DND-41 (cell line): ENCODE measurements at regions not wholly inside any gene's neighbourhood (a gene's known extent, or its start where the extent isn't known, plus 50 kb on each side); places are given as distances from the start of the nearest gene placed in this dataset.

Source experiments
- ATAC-seq: fragments of 200-7000 bp; cut with Tn5 transposase; 3 replicates; pipeline ENCODE4 v1.9.1; 2021; ENCODE audit warnings: low read depth; ENCODE audit not compliant: insufficient read depth
- DNase-seq: peaks from one replicate; pipeline ENCODE4 v3.0.0-alpha.2; 2020
- H2AFZ ChIP-seq: 2 replicates; pipeline ENCODE4 v1.6.0; 2012; ENCODE audit warnings: low read depth, low read length
- H3K27ac ChIP-seq: 2 replicates; pipeline ENCODE4 v1.5.1; 2012; ENCODE audit warnings: low read length, inconsistent platforms
- H3K27me3 ChIP-seq: fragments of 200-600 bp; sonication (generic); 2 replicates; pipeline ENCODE4 v1.6.0; 2012; ENCODE audit warnings: low read length, mild to moderate bottlenecking, inconsistent platforms; ENCODE audit not compliant: insufficient read depth, poor library complexity
- H3K36me3 ChIP-seq: 2 replicates; pipeline ENCODE4 v1.5.1; 2012; ENCODE audit warnings: low read length, inconsistent platforms; ENCODE audit not compliant: insufficient read depth
- H3K4me1 ChIP-seq: 2 replicates; pipeline ENCODE4 v1.5.1; 2012; ENCODE audit warnings: mild to moderate bottlenecking, low read length; ENCODE audit not compliant: insufficient read depth
- H3K4me2 ChIP-seq: 2 replicates; pipeline ENCODE4 v1.6.0; 2012; ENCODE audit warnings: mild to moderate bottlenecking, moderate library complexity, low read length, inconsistent platforms; ENCODE audit not compliant: insufficient read depth
- H3K4me3 ChIP-seq, 2 experiments: fragments of 200-600 bp in 1 of 2; shearing (Covaris generic) in 1 of 2; 2 replicates each; pipeline ENCODE4 v1.5.1; 2012 to 2016; ENCODE audit warnings: inconsistent platforms in 2 of 2, low read length in 2 of 2, mild to moderate bottlenecking in 2 of 2, low read depth in 1 of 2, moderate library complexity in 1 of 2
- H3K79me2 ChIP-seq: 2 replicates; pipeline ENCODE4 v1.6.0; 2012; ENCODE audit warnings: low read length, inconsistent platforms; ENCODE audit not compliant: insufficient read depth
- H3K9ac ChIP-seq: 2 replicates; pipeline ENCODE4 v1.6.0; 2012; ENCODE audit warnings: low read depth, mild to moderate bottlenecking, inconsistent platforms, low read length, moderate library complexity
- H3K9me3 ChIP-seq: 2 replicates; pipeline ENCODE4 v1.5.1; 2012; ENCODE audit warnings: low read length, moderate library complexity, mild to moderate bottlenecking, inconsistent platforms; ENCODE audit not compliant: insufficient read depth, severe bottlenecking
- H4K20me1 ChIP-seq: 2 replicates; pipeline ENCODE4 v1.6.0; 2012; ENCODE audit warnings: low read length; ENCODE audit not compliant: insufficient read depth
- CTCF ChIP-seq: IDR thresholded peaks from 2 replicates; pipeline ENCODE4 v1.5.1; 2012; ENCODE audit warnings: borderline replicate concordance, low read length, moderate library complexity, mild to moderate bottlenecking; ENCODE audit not compliant: poor library complexity, severe bottlenecking; ENCODE audit errors: extremely low read depth
- EZH2 ChIP-seq: IDR thresholded peaks from 3 replicates; pipeline ENCODE4 v1.6.1; 2012; ENCODE audit warnings: borderline replicate concordance, low read depth, mild to moderate bottlenecking, moderate library complexity, low read length, inconsistent platforms; ENCODE audit not compliant: severe bottlenecking

DNA sequence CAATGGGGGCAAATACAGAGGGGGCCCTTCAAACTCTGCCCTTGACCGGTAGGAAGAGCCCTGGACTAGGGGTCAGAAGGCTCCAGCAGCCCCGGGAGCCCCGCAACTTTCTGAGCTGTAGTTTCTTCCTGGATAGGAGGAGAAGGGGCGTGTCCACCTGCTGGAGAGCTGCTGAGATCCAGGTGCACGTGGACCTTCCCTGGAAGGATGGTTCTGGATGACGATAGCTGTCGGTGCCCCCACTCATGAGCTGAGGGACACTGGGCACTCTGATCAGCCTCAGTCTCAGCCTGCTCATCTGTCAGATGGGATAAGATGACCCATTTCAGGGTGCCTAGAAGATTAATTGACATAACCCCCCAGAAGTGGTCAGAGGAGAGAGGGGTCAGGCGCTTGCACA lies 125.2 kb upstream of the HDAC4 start:
- no peaks in the 10 kb centered on the region for H3K36me3 ChIP-seq
- H2AFZ ChIP-seq, result no peak overlapping the region
- no peak overlapping the region for H3K27ac ChIP-seq
- no peaks in the 10 kb centered on the region for H4K20me1 ChIP-seq
- no peak overlapping the region for H3K4me2 ChIP-seq
- H3K79me2 ChIP-seq, result no peaks in the 10 kb centered on the region
- no peak overlapping the region for H3K9ac ChIP-seq
- H3K9me3 ChIP-seq, result no peaks in the 10 kb centered on the region
- peaks cover 1% of the 10 kb centered on the region for H3K4me1 ChIP-seq
- DNase-seq (no peak), ATAC-seq (no peak)
- no peak overlapping the region for H3K4me3 ChIP-seq
- no peaks in the 10 kb centered on the region for H3K27me3 ChIP-seq
- TF ChIP-seq CTCF (no peak), EZH2 (no peak)

DNA sequence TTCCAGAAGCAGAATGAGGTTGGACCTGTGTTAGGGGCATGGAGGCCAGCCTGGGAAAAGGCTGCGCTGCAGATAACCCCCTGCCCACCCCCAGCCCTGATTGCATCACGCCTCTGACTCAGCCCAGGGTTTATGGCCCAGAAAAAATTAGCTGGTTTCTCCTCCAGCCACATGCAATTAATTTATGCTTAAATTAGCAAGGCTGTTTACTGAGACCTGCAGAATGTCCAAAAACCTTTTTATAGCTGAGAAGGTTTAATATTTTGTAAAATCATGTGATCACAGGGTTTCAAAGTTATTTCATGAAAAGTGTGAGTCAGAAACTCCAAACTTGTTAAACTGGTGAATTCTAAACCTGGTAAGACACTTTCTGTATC lies 123.1 kb upstream of the HDAC4 start:
- TF ChIP-seq CTCF, result no peak
- no peak for TF ChIP-seq EZH2
- H3K79me2 ChIP-seq, result no peaks in the 10 kb centered on the region

GRCh38 chr2:239523147-239523953 lies 122.5 kb upstream of the HDAC4 start:
- H2AFZ ChIP-seq, result no peak overlapping the region
- no peak for DNase-seq
- H4K20me1 ChIP-seq, result no peaks in the 10 kb centered on the region
- H3K27me3 ChIP-seq, result no peaks in the 10 kb centered on the region
- H3K4me1 ChIP-seq, result peaks cover 28% of the 10 kb centered on the region
- ATAC-seq, result no peak
- no peak for TF ChIP-seq CTCF
- no peak for TF ChIP-seq EZH2
- no peaks in the 10 kb centered on the region for H3K36me3 ChIP-seq
- no peaks in the 10 kb centered on the region for H3K79me2 ChIP-seq
- H3K27ac ChIP-seq, result no peak overlapping the region
- no peak overlapping the region for H3K4me2 ChIP-seq
- no peak overlapping the region for H3K9ac ChIP-seq
- no peaks in the 10 kb centered on the region for H3K9me3 ChIP-seq
- no peak overlapping the region for H3K4me3 ChIP-seq

More for the DNA sequence above, 123.1 kb upstream of the HDAC4 start:
- DNase-seq (no peak), ATAC-seq (no peak)
- Histone ChIP-seq H3K27me3 (no peaks in the 10 kb centered on the region), H3K36me3 (no peaks in the 10 kb centered on the region), H3K4me1 (peaks cover 22% of the 10 kb centered on the region), H3K27ac (no peak overlapping the region), H3K9me3 (no peaks in the 10 kb centered on the region), H4K20me1 (no peaks in the 10 kb centered on the region), H2AFZ (no peak overlapping the region), H3K4me2 (no peak overlapping the region), H3K9ac (no peak overlapping the region), H3K4me3 (no peak overlapping the region)

DNA sequence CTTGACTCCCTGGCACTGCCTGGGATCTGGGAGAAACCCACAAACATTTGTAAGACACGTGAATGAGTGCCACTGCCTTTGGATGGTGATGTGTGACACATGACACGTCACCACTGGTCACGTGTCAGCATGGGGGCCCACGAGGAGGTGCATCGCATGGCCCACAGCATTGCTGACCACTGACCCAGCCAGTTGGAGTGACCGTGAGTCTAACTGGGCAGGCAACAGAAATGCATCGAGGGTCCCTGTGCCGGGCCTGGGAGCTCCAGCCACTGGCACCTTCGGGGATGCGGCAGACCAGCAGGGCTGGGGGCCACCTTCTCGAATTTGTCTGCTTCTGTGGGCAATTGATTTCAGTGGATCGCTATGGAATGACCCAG lies 121.9 kb upstream of the HDAC4 start:
- Histone ChIP-seq H3K27ac (no peak overlapping the region), H3K9ac (no peak overlapping the region), H3K4me2 (no peak overlapping the region), H4K20me1 (no peaks in the 10 kb centered on the region), H3K9me3 (no peaks in the 10 kb centered on the region), H3K27me3 (no peaks in the 10 kb centered on the region), H2AFZ (no peak overlapping the region), H3K36me3 (no peaks in the 10 kb centered on the region), H3K4me1 (peaks cover 34% of the 10 kb centered on the region), H3K79me2 (no peaks in the 10 kb centered on the region), H3K4me3 (no peak overlapping the region)
- DNase-seq (no peak), ATAC-seq (no peak)
- TF ChIP-seq EZH2 (no peak), CTCF (no peak)
